HG03342 (cell line): ENCODE measurements at regions not wholly inside any gene's neighbourhood (a gene's known extent, or its start where the extent isn't known, plus 50 kb on each side); places are given as distances from the start of the nearest gene placed in this dataset.

Experiments used
- ATAC-seq: cut with Tn5 transposase; IDR thresholded peaks from one replicate; pipeline ENCODE4 v1.9.1; 2021; ENCODE audit warnings: mild to moderate bottlenecking, moderate library complexity; ENCODE audit not compliant: unreplicated experiment

DNA sequence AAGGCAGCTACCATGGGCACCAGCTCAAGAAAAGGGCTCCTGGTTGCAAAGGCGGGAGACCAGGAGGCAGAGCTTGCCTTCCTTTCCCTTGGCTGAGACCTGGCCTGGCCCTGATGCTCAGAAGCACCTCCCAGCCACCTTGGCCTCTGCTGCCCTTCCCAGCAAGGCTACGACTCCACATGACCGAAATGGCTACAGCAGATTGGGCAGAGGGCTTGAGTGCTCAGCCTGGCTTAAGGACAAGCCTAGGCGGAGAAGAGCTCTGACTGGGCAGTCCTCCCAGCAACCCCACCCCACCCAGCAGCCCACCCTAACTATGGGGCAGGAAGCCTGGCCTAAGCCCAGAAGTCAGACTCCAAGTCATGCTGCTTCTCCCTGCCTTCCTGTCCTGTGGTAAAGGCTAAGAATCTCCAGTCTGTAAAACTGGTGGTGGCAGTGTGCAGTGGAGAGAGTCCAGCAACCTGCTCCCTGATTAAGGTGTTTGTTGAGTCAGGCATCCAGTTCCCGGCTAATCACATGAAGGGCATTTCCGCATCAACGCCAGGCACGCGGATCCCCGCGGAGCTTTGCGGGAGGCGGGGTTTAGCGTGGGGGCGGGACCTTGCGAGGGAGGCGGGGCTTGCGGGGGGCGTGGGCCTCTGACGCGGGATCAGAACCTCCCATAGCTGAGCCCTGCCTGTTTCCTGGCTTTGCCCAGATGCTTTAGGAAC lies 256.0 kb downstream of the BCL11A start:
- no peak for ATAC-seq

- ATAC-seq: no peak
These were observed 257.1 kb downstream of the BCL11A start for GRCh38 chr2:60296219-60296955.

- ATAC-seq: no peak
These were observed 257.9 kb downstream of the BCL11A start for GRCh38 chr2:60295636-60295962.

- no peak for ATAC-seq
These were observed 258.4 kb downstream of the BCL11A start for GRCh38 chr2:60294901-60295635.

GRCh38 chr2:60292242-60292641 lies 261.2 kb downstream of the BCL11A start:
- ATAC-seq: no peak

GRCh38 chr2:60290509-60290908 lies 262.9 kb downstream of the BCL11A start:
- ATAC-seq: no peak

DNA sequence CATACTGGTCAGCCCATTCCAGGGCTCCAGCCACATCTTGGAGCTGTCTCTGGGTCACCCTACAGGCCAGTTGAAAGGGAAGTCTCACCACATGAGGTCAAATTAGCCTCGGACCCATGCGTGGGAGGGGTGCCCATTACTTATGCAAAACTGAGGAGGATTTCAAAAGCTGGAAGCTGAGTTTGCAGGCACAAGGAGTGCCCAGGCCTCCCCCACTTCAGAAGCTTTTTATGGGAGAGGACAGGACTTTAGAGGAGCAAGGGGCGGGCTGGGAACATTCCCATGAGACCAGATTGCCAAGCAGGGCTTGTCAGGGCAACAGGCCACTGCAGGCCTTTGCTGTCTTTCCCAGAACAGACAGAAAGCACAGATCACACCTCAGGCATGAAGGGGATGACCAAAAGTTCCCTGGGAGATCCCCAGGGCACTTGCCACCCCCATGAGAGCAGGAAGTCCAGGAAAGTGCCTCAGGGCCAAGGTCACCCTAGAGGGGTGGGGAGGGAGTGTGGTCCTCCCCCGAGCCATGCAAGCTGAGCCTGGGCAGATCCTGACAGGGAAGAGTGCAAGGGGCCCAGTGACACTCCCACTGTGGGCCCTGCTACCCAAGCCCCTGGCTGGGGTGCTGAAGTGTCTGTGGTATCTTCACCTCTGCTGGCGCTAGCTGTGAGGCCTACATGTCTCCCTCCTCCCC lies 267.7 kb downstream of the BCL11A start:
- ATAC-seq: no peak

DNA sequence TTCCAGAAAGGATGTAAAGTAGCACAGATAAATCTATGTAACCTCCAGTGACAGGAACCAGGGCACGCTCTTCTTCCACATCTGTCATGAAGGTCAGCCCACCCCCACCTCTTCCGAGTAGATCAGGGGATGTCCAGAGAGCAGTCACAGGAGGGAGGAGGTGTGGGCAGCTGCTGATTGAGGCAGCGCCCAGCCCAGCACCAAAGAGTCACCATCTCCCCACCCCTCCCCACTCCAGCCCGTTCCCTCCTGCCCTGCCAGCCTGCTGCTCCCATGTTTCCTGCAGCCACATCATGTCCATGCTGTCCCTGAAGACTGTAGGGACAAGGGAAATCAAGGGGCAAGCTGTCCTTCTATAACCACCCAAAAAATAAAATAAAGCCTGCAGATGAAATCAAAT lies 269.8 kb downstream of the BCL11A start:
- no peak for ATAC-seq

GRCh38 chr2:60282886-60283285 lies 270.6 kb downstream of the BCL11A start:
- ATAC-seq: no peak

DNA sequence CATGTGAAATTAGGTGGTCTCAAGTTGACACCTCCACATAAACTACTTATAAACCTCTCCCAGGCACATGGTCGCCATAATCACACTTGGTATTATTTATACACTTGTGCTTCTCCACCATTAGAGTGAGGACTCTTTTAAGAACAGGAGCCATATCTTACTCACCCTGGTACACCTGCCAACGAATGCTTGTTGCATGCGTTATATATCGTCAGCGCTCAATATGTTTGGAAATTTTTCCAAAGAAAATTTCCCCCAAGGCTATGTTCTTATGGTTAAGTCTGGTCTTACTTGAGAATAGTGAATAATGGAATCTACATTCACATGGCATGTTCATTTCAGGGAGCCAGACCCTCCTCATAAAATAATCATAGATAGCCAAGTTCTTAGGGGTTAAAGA lies 271.7 kb downstream of the BCL11A start:
- ATAC-seq: no peak

DNA sequence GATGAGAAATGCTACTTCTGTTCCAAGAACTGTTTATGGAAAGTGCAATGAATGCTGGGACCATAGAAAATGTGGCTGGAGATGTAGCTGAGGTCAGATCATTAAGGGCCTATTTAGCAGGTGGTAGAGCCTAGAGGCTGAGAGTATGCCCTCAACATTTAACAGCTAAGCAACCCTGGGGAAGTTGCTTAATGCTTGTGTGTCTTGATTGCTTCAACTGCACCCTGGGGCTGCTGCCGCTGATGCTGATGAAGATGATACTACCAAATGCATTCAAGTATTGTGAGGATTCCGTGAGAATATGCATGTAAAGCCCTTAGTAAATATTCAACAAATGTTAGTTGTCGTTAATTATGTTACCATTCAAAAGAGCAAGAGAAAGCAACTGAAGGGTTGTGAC lies 273.2 kb downstream of the BCL11A start:
- no peak for ATAC-seq

GRCh38 chr2:60278906-60279305 lies 274.5 kb downstream of the BCL11A start:
- ATAC-seq: no peak

GRCh38 chr2:60275958-60276357 lies 277.5 kb downstream of the BCL11A start:
- ATAC-seq: no peak

DNA sequence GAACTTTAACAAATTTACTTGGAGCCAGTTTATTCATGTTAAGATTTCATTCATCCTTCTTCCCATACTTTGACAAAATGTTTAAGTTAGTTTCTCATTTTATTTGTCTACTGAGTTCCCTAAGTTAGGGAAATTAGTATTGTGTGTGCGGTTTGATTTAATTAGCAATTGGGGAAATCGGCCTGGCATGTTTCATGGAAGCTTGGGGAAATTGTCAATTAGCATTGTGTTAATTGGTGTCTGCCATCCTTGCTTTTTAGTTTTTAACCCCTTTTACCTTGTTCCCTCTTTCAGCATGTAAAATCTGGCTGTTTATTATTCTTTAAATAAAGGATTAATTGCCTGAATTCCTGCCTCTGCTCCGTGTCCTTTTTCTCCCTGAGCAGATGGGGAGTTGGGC lies 279.6 kb downstream of the BCL11A start:
- ATAC-seq: no peak

GRCh38 chr2:60271713-60272112 lies 281.7 kb downstream of the BCL11A start:
- no peak for ATAC-seq

GRCh38 chr2:60271131-60271530 lies 282.3 kb downstream of the BCL11A start:
- no peak for ATAC-seq

DNA sequence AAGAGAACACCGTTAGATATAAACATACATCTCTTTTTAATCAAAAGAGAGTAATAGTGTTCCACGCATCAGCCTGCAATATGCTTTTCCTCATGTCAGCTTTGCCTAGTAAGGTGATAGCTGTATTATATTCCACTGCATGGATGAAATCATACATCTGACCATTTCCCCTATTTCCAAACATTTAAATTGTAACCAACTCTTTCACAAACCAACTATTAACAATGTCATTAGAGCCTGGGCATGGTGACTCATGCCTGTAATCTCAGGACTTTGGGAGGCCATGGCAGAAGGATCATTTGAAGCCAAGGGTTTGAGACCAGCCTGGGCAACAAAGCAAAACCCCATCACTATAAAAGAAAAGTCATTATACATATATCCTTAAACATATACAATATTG lies 284.8 kb downstream of the BCL11A start:
- no peak for ATAC-seq

- ATAC-seq: no peak
These were observed 285.4 kb downstream of the BCL11A start for GRCh38 chr2:60268032-60268431.

DNA sequence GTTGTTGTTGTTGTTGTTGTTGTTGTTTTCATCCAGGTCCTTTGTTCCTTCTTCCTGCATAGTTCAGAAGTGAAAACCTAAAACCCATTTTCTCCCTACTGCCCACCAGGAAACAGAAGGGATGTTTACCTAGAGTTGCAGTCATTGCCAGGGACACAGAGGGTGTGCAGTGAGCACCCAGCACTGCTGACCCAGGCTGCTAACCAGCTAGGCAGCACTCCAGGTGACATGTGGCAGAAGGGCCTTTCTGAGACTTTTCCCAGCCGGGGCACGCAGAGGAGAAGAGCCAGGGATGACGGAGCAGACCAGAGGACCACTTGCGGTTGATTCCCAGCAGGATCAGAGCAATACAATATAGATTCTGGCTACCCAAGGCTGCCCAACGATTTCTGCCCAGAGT lies 286.3 kb downstream of the BCL11A start:
- no peak for ATAC-seq

- ATAC-seq: no peak
These were observed 291.3 kb downstream of the BCL11A start for GRCh38 chr2:60262178-60262577.

GRCh38 chr2:60260639-60261296 lies 292.7 kb downstream of the BCL11A start:
- ATAC-seq: no peak
